ENCODE measurements at regions not wholly inside any gene's neighbourhood (a gene's known extent, or its start where the extent isn't known, plus 50 kb on each side); places are given as distances from the start of the nearest gene placed in this dataset.
"Not testable (repeated sequence)": the region's sequence is repeated elsewhere in the genome, so short reads cannot be mapped to it uniquely, and the experiment has no call there.

- no peak for DNase-seq (ENCODE audit: low read depth)
Observed at GRCh38 chr17:73890831-73891405, 246.7 kb upstream of the SDK2 start.

- no peak for DNase-seq (ENCODE audit: low read depth)
Observed at GRCh38 chr17:73895157-73895556, 250.9 kb upstream of the SDK2 start.

GRCh38 chr17:73896966-73897365 is 252.7 kb upstream of the SDK2 start:
- DNase-seq (ENCODE audit: low read depth), result no peak

GRCh38 chr17:73899839-73900238 is 255.6 kb upstream of the SDK2 start:
- DNase-seq (ENCODE audit: low read depth), result no peak

GRCh38 chr17:73900516-73900915 is 256.3 kb upstream of the SDK2 start:
- no peak for DNase-seq (ENCODE audit: low read depth)

GRCh38 chr17:73901249-73901648 is 257.0 kb upstream of the SDK2 start:
- no peak for DNase-seq (ENCODE audit: low read depth)

GRCh38 chr17:73901661-73902415 is 257.6 kb upstream of the SDK2 start:
- no peak for DNase-seq (ENCODE audit: low read depth)

- no peak for DNase-seq (ENCODE audit: low read depth)
Observed at GRCh38 chr17:73902416-73903181, 258.4 kb upstream of the SDK2 start.

- DNase-seq (ENCODE audit: low read depth), result no peak
Observed at GRCh38 chr17:73906896-73907870, 262.9 kb upstream of the SDK2 start.

- no peak for DNase-seq (ENCODE audit: low read depth)
Observed at GRCh38 chr17:73909186-73909585, 264.9 kb upstream of the SDK2 start.

- no peak for DNase-seq (ENCODE audit: low read depth)
Observed at GRCh38 chr17:73910206-73910605, 266.0 kb upstream of the SDK2 start.

- DNase-seq (ENCODE audit: low read depth), result no peak
Observed at GRCh38 chr17:73910821-73911515, 266.7 kb upstream of the SDK2 start.

- DNase-seq (ENCODE audit: low read depth), result no peak
Observed at GRCh38 chr17:73911726-73912372, 267.6 kb upstream of the SDK2 start.

- no peak for DNase-seq (ENCODE audit: low read depth)
Observed at GRCh38 chr17:73912373-73912746, 268.1 kb upstream of the SDK2 start.

GRCh38 chr17:73914536-73915274 is 270.5 kb upstream of the SDK2 start:
- no peak for DNase-seq (ENCODE audit: low read depth)

GRCh38 chr17:73919033-73919432 is 274.8 kb upstream of the SDK2 start:
- not testable (repeated sequence) for DNase-seq (ENCODE audit: low read depth)

GRCh38 chr17:73921306-73921705 is 277.1 kb upstream of the SDK2 start:
- no peak for DNase-seq (ENCODE audit: low read depth)

- DNase-seq (ENCODE audit: low read depth), result no peak
Observed at GRCh38 chr17:73924114-73924908, 279.2 kb upstream of the RPL38 start.

- DNase-seq (ENCODE audit: low read depth), result no peak
Observed at GRCh38 chr17:73924909-73925186, 278.6 kb upstream of the RPL38 start.

All from forelimb muscle (tissue), 1 donor.